WI38 (cell line): ENCODE measurements at regions not wholly inside any gene's neighbourhood (a gene's known extent, or its start where the extent isn't known, plus 50 kb on each side); places are given as distances from the start of the nearest gene placed in this dataset.

ENCODE experiments used
- H3K4me3 ChIP-seq: 2 replicates; pipeline ENCODE4 v1.5.1; 2011; ENCODE audit warnings: low read depth, mild to moderate bottlenecking, control low read depth, low read length
- TF ChIP-seq, protein P1 (sequence below): IDR thresholded peaks from 2 replicates; pipeline ENCODE4 v1.5.1; 2012; ENCODE audit warnings: low read depth, mild to moderate bottlenecking, control low read depth, low read length

DNA sequence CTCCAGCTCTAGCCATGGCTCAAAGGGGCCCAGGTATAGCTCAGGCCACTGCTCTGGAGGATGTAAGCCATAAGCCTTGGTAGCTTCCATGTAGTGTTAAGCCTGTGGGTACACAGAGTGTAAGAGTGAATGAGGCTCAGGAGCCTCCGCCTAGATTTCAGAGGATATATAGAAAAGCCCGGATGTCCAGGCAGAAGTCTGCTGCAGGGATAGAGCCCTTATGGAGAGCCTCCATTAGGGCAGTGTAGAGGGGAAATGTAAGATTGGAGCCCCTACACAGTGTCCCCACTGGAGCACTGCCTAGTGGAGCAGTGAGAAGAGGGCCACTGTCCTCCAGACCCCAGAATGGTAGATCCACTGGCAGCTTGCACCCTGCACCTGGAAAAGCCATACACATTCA lies 240.8 kb upstream of the KLF14 start:
- no peak overlapping the region for H3K4me3 ChIP-seq
- TF ChIP-seq, protein P1, sequence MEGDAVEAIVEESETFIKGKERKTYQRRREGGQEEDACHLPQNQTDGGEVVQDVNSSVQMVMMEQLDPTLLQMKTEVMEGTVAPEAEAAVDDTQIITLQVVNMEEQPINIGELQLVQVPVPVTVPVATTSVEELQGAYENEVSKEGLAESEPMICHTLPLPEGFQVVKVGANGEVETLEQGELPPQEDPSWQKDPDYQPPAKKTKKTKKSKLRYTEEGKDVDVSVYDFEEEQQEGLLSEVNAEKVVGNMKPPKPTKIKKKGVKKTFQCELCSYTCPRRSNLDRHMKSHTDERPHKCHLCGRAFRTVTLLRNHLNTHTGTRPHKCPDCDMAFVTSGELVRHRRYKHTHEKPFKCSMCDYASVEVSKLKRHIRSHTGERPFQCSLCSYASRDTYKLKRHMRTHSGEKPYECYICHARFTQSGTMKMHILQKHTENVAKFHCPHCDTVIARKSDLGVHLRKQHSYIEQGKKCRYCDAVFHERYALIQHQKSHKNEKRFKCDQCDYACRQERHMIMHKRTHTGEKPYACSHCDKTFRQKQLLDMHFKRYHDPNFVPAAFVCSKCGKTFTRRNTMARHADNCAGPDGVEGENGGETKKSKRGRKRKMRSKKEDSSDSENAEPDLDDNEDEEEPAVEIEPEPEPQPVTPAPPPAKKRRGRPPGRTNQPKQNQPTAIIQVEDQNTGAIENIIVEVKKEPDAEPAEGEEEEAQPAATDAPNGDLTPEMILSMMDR, result no peak

GRCh38 chr7:130975731-130976130 lies 241.7 kb upstream of the KLF14 start:
- H3K4me3 ChIP-seq, result no peak overlapping the region

GRCh38 chr7:130982160-130982638 lies 248.2 kb upstream of the KLF14 start:
- H3K4me3 ChIP-seq, result no peak overlapping the region
- TF ChIP-seq, protein P1, result peak; percentile 56; the same call in 1 of the 2 replicates

More at GRCh38 chr7:130975731-130976130, 241.7 kb upstream of the KLF14 start:
- TF ChIP-seq, protein P1, result no peak

DNA sequence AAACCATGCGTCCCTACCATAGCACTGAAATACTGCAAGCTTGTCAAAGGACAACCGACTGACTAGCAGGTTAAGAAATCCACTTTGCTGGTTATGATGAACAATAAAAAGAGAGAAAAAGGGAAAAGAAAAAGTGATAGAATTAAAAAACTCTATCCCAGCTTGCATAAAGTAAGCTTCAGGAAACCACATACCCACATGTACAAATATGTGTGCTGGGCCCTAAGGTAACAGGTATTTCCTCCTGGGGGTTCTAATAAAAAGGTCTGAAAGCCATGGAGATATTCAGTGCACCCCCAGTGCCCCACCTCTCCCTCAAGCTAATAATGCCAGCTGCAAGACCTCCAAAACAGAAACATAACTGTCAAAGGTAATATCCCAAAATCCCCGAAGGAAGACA lies 248.6 kb upstream of the KLF14 start:
- TF ChIP-seq, protein P1, result no peak
- no peak overlapping the region for H3K4me3 ChIP-seq

DNA sequence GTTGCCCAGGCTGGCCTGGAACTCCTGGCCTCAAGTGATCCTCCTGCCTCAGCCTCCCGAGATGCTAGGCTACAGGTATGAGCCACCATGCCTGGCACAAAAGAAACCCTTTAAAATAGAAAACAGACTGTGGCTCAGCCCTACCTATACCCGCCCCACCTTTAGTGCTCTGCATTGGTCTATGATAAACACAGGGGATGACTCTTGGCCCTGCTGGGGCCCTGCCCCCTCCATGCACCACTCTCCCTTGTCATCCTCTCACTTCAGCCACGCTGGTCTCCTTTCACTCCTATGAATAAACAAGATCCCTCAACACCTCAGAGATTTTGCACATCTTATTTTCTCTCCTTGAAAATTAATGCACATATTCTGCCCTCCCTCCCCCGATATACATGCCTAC lies 251.4 kb upstream of the KLF14 start:
- H3K4me3 ChIP-seq, result no peak overlapping the region
- TF ChIP-seq, protein P1, result no peak

- TF ChIP-seq, protein P1, result no peak
- H3K4me3 ChIP-seq, result no peak overlapping the region
Measured at GRCh38 chr7:130986261-130986690, 252.3 kb upstream of the KLF14 start.

- no peak overlapping the region for H3K4me3 ChIP-seq
- TF ChIP-seq, protein P1, result no peak
Measured at GRCh38 chr7:130987092-130987491, 253.1 kb upstream of the KLF14 start.
